IMR-90 (cell line): ENCODE measurements at regions not wholly inside any gene's neighbourhood (a gene's known extent, or its start where the extent isn't known, plus 50 kb on each side); places are given as distances from the start of the nearest gene placed in this dataset.

Experiments used
- ATAC-seq: fragments of 200-7000 bp; cut with Tn5 transposase; 2 replicates; pipeline ENCODE4 v1.9.1; 2020; ENCODE audit warnings: low read depth, mild to moderate bottlenecking, moderate library complexity
- BruUV-seq: library from RNA; stranded (reverse); fragments of 400-500 nt; replicated peaks from 2 replicates; lab custom pipeline; 2021; lab: Mats Ljungman, UMichigan
- CTCF ChIA-PET: fragments of 300-600 bp; formaldehyde crosslinking; extraction: SDS; loops from one replicate; lab custom pipeline; 2021; ENCODE audit warnings: antibody characterized with exemption; lab: Yijun Ruan, JAX
- POLR2A ChIA-PET: fragments of 300-600 bp; sonication (Branson Sonifier 250); formaldehyde crosslinking; loops from one replicate; lab custom pipeline; 2022; ENCODE audit warnings: antibody characterized with exemption; ENCODE audit not compliant: unreplicated experiment; lab: Charles Lee
- DNase-seq: peaks from one replicate; pipeline ENCODE4 v3.0.0; 2013
- H2AFZ ChIP-seq: replicated peaks from 2 replicates; pipeline ENCODE3; 2013; ENCODE audit warnings: low read length, mild to moderate bottlenecking; ENCODE audit not compliant: poor library complexity
- H2AK5ac ChIP-seq: 2 replicates; pipeline ENCODE4 v1.6.1; 2013; ENCODE audit warnings: low read depth, low read length, inconsistent platforms
- H2AK9ac ChIP-seq: replicated peaks from 2 replicates; pipeline ENCODE3; 2013; ENCODE audit warnings: mild to moderate bottlenecking, low read depth, low read length, moderate library complexity; ENCODE audit not compliant: poor library complexity
- H2BK120ac ChIP-seq: 2 replicates; pipeline ENCODE4 v1.6.1; 2013; ENCODE audit warnings: low read depth, low read length, inconsistent platforms
- H2BK15ac ChIP-seq: 3 replicates; pipeline ENCODE4 v1.6.1; 2013; ENCODE audit warnings: low read depth, low read length, inconsistent platforms
- H2BK20ac ChIP-seq: 2 replicates; pipeline ENCODE4 v1.6.1; 2013; ENCODE audit warnings: low read depth, mild to moderate bottlenecking, inconsistent platforms, low read length, moderate library complexity
- H2BK5ac ChIP-seq: 2 replicates; pipeline ENCODE4 v1.6.1; 2013; ENCODE audit warnings: mild to moderate bottlenecking, low read depth, low read length, inconsistent platforms; ENCODE audit not compliant: poor library complexity, severe bottlenecking
- H3K14ac ChIP-seq: replicated peaks from 2 replicates; pipeline ENCODE4 v1.6.1; 2013; ENCODE audit warnings: low read depth, low read length, inconsistent platforms
- H3K18ac ChIP-seq: 2 replicates; pipeline ENCODE4 v1.6.1; 2013; ENCODE audit warnings: low read depth, low read length, control low read depth
- H3K23ac ChIP-seq: 2 replicates; pipeline ENCODE4 v1.6.1; 2013; ENCODE audit warnings: low read depth, low read length, inconsistent platforms
- H3K27ac ChIP-seq: 2 replicates; pipeline ENCODE4 v1.5.1; 2013; ENCODE audit warnings: mild to moderate bottlenecking, control low read depth, low read length; ENCODE audit not compliant: insufficient read depth
- H3K27me3 ChIP-seq: 2 replicates; pipeline ENCODE4 v1.6.1; 2013; ENCODE audit warnings: low read length; ENCODE audit not compliant: control insufficient read depth, insufficient read depth
- H3K36me3 ChIP-seq: 2 replicates; pipeline ENCODE4 v1.6.1; 2013; ENCODE audit warnings: low read length, mixed read lengths; ENCODE audit not compliant: control insufficient read depth, insufficient read depth
- H3K4ac ChIP-seq: 2 replicates; pipeline ENCODE4 v1.6.1; 2013; ENCODE audit warnings: low read depth, low read length, inconsistent platforms
- H3K4me1 ChIP-seq: 2 replicates; pipeline ENCODE4 v1.6.1; 2013; ENCODE audit warnings: low read length, mixed read lengths; ENCODE audit not compliant: control insufficient read depth, insufficient read depth
- H3K4me2 ChIP-seq: 2 replicates; pipeline ENCODE4 v1.6.1; 2013; ENCODE audit warnings: low read depth, mild to moderate bottlenecking, control low read depth, low read length, moderate library complexity
- H3K4me3 ChIP-seq: 2 replicates; pipeline ENCODE4 v1.5.1; 2013; ENCODE audit warnings: low read depth, mild to moderate bottlenecking, control low read depth, low read length, moderate library complexity; ENCODE audit not compliant: insufficient read depth
- H3K56ac ChIP-seq: 2 replicates; pipeline ENCODE4 v1.6.1; 2013; ENCODE audit warnings: low read length, inconsistent platforms; ENCODE audit not compliant: insufficient read depth; ENCODE audit errors: extremely low read depth
- H3K79me1 ChIP-seq, 2 experiments: 2 replicates each; pipeline ENCODE4 v1.6.1; 2013; ENCODE audit warnings: low read length in 2 of 2, inconsistent platforms in 1 of 2, low read depth in 1 of 2
- H3K9ac ChIP-seq: 2 replicates; pipeline ENCODE4 v1.6.1; 2013; ENCODE audit warnings: low read depth, low read length, control low read depth
- H3K9me1 ChIP-seq: 2 replicates; pipeline ENCODE4 v1.6.1; 2013; ENCODE audit warnings: low read length, inconsistent platforms; ENCODE audit not compliant: insufficient read depth
- H3K9me3 ChIP-seq: 2 replicates; pipeline ENCODE4 v1.6.1; 2013; ENCODE audit warnings: low read length; ENCODE audit not compliant: control insufficient read depth, insufficient read depth
- H4K20me1 ChIP-seq: 2 replicates; pipeline ENCODE4 v1.6.1; 2013; ENCODE audit warnings: low read length, inconsistent platforms; ENCODE audit not compliant: insufficient read depth
- H4K5ac ChIP-seq: 2 replicates; pipeline ENCODE4 v1.6.1; 2013; ENCODE audit warnings: mild to moderate bottlenecking, low read depth, low read length, control low read depth
- H4K8ac ChIP-seq, 2 experiments: 2 replicates each; pipeline ENCODE4 v1.6.1; 2013; ENCODE audit warnings: low read depth in 2 of 2, low read length in 2 of 2, control low read depth in 1 of 2, inconsistent platforms in 1 of 2
- H4K91ac ChIP-seq: 2 replicates; pipeline ENCODE4 v1.6.1; 2013; ENCODE audit warnings: low read depth, low read length, inconsistent platforms; ENCODE audit not compliant: insufficient read depth
- BHLHE40 ChIP-seq: fragments of 150-350 bp; IDR thresholded peaks from 2 replicates; pipeline ENCODE4 v1.6.1; 2016; ENCODE audit warnings: mild to moderate bottlenecking, low read depth, low read length
- CHD1 ChIP-seq: IDR thresholded peaks from 2 replicates; pipeline ENCODE4 v1.6.1; 2012; ENCODE audit warnings: low read depth, low read length, improper control_type of control experiment
- FOS ChIP-seq: fragments of 150-350 bp; IDR thresholded peaks from 2 replicates; pipeline ENCODE4 v1.6.1; 2016; ENCODE audit warnings: low read depth, low read length
- MAFK ChIP-seq: IDR thresholded peaks from 2 replicates; pipeline ENCODE4 v1.6.1; 2012; ENCODE audit warnings: low read depth, low read length, improper control_type of control experiment
- MAZ ChIP-seq: IDR thresholded peaks from 2 replicates; pipeline ENCODE4 v1.6.1; 2012; ENCODE audit warnings: low read depth, mild to moderate bottlenecking, low read length, improper control_type of control experiment, moderate library complexity, borderline replicate concordance
- MXI1 ChIP-seq: IDR thresholded peaks from 2 replicates; pipeline ENCODE4 v1.6.1; 2012; ENCODE audit warnings: low read depth, mild to moderate bottlenecking, low read length, moderate library complexity, borderline replicate concordance
- NFE2L2 ChIP-seq: fragments of 150-350 bp; IDR thresholded peaks from 2 replicates; pipeline ENCODE4 v1.6.1; 2016; ENCODE audit warnings: low read depth, mild to moderate bottlenecking, low read length
- POLR2A ChIP-seq: IDR thresholded peaks from 2 replicates; pipeline ENCODE4 v1.6.1; 2012; ENCODE audit warnings: mild to moderate bottlenecking, low read depth, low read length
- RAD21 ChIP-seq: IDR thresholded peaks from 2 replicates; pipeline ENCODE4 v1.6.1; 2012; ENCODE audit warnings: low read length, improper control_type of control experiment
- RCOR1 ChIP-seq: IDR thresholded peaks from 2 replicates; pipeline ENCODE4 v1.6.1; 2012; ENCODE audit warnings: mild to moderate bottlenecking, low read length, improper control_type of control experiment; ENCODE audit not compliant: insufficient replicate concordance
- WGBS, 2 experiments: methylation state at CpG; one replicate each; pipeline versions ENCODE4 v1.1.5 to v1.1.7; 2013; ENCODE audit warnings: missing lambda C conversion rate in 2 of 2; ENCODE audit not compliant: insufficient read length in 1 of 2; ENCODE audit errors: extremely low coverage in 2 of 2; 5-methylcytosine and 5-hydroxymethylcytosine counted together
- dilution Hi-C: fragments of 300-500 bp; cut with HindIII; formaldehyde crosslinking; loops from one replicate; pipeline ENCODE4 v1.14.3; 2018; ENCODE audit warnings: low sequenced_read_pairs; ENCODE audit not compliant: unreplicated experiment
- in situ Hi-C: fragments of 300-500 bp; cut with MboI; formaldehyde crosslinking; loops from 3 replicates; pipeline ENCODE4 v1.14.3; 2019; ENCODE audit warnings: low sequenced_read_pairs, inconsistent platforms, mixed read lengths
- intact Hi-C: fragments of 100-400 bp; cut with micrococcal nuclease; formaldehyde crosslinking; loops from 2 replicates; pipeline ENCODE4 v1.10.0; 2022
- TF ChIP-seq, protein P1 (sequence below): conservative IDR thresholded peaks from 2 replicates; pipeline ENCODE4 v1.5.1; 2012; ENCODE audit warnings: mild to moderate bottlenecking, low read depth, low read length, improper control_type of control experiment
- TF ChIP-seq, protein P2 (sequence below): fragments of 150-350 bp; IDR thresholded peaks from 2 replicates; pipeline ENCODE4 v1.6.1; 2016; ENCODE audit warnings: low read depth, mild to moderate bottlenecking, low read length, moderate library complexity, borderline replicate concordance

DNA sequence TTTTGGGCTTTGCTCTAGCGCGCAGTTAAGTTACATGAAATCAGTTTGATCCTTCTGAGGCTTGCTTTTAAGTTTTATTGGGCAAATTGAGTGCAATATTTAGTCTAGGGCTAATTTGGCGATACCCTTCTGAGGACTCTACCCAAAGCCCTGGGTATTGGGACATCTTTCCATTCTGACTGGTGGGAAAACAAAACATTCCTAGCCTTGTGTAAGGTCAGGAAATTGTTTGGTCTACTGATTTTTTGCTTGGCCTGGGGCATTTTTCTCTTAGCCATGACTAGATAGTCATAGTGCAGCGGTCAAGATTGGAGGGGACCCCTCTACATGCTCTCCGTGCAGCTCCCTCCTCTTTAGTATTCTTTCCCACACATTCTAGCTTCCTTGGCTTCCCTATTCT is 189.6 kb upstream of the PTGFR start:
- no peak overlapping the region for H3K4me2 ChIP-seq
- H3K4ac ChIP-seq = no peak overlapping the region
- H4K20me1 ChIP-seq = no peaks in the 10 kb centered on the region
- no peak for TF ChIP-seq CHD1
- TF ChIP-seq, protein P1, sequence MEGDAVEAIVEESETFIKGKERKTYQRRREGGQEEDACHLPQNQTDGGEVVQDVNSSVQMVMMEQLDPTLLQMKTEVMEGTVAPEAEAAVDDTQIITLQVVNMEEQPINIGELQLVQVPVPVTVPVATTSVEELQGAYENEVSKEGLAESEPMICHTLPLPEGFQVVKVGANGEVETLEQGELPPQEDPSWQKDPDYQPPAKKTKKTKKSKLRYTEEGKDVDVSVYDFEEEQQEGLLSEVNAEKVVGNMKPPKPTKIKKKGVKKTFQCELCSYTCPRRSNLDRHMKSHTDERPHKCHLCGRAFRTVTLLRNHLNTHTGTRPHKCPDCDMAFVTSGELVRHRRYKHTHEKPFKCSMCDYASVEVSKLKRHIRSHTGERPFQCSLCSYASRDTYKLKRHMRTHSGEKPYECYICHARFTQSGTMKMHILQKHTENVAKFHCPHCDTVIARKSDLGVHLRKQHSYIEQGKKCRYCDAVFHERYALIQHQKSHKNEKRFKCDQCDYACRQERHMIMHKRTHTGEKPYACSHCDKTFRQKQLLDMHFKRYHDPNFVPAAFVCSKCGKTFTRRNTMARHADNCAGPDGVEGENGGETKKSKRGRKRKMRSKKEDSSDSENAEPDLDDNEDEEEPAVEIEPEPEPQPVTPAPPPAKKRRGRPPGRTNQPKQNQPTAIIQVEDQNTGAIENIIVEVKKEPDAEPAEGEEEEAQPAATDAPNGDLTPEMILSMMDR = no peak
- TF ChIP-seq RAD21 = no peak
- TF ChIP-seq MAZ = no peak
- TF ChIP-seq, protein P2, sequence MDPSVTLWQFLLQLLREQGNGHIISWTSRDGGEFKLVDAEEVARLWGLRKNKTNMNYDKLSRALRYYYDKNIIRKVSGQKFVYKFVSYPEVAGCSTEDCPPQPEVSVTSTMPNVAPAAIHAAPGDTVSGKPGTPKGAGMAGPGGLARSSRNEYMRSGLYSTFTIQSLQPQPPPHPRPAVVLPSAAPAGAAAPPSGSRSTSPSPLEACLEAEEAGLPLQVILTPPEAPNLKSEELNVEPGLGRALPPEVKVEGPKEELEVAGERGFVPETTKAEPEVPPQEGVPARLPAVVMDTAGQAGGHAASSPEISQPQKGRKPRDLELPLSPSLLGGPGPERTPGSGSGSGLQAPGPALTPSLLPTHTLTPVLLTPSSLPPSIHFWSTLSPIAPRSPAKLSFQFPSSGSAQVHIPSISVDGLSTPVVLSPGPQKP = no peak
- TF ChIP-seq RCOR1 = no peak
- no peak for TF ChIP-seq POLR2A
- TF ChIP-seq FOS = no peak
- TF ChIP-seq MAFK = no peak
- TF ChIP-seq NFE2L2 = no peak
- no peak for TF ChIP-seq BHLHE40
- TF ChIP-seq MXI1 = no peak
- H2AFZ ChIP-seq = no peak overlapping the region
- no peak overlapping the region for H3K4me3 ChIP-seq
- no peak overlapping the region for H2BK15ac ChIP-seq
- H3K9me3 ChIP-seq = no peaks in the 10 kb centered on the region
- WGBS, 2 experiments = 94% methylated on average over 2 of the region's 5 CpGs; no CpG with 5 or more reads in 1 of the 2 experiments
- POLR2A ChIA-PET = no interaction called here
- no peaks in the 10 kb centered on the region for H3K9me1 ChIP-seq
- no peak overlapping the region for H3K14ac ChIP-seq
- H2BK5ac ChIP-seq = no peak overlapping the region
- CTCF ChIA-PET = no interaction called here
- no peak overlapping the region for H4K91ac ChIP-seq
- no peak overlapping the region for H4K5ac ChIP-seq
- H3K4me1 ChIP-seq = no peaks in the 10 kb centered on the region
- in situ Hi-C loops (no loop called here), intact Hi-C loops (no loop called here), dilution Hi-C loops (no loop called here)
- H3K36me3 ChIP-seq = no peaks in the 10 kb centered on the region
- H3K9ac ChIP-seq = no peak overlapping the region
- DNase-seq (no peak), ATAC-seq (no peak)
- H3K18ac ChIP-seq = no peak overlapping the region
- no peak overlapping the region for H4K8ac ChIP-seq
- no TSS peak for BruUV-seq
- no peak overlapping the region for H3K27ac ChIP-seq
- no peak overlapping the region for H2BK20ac ChIP-seq
- H2AK5ac ChIP-seq = no peak overlapping the region
- no peak overlapping the region for H3K23ac ChIP-seq
- H3K27me3 ChIP-seq = no peaks in the 10 kb centered on the region
- H3K56ac ChIP-seq = no peak overlapping the region
- H2BK120ac ChIP-seq = no peak overlapping the region
- H3K79me1 ChIP-seq = no peaks in the 10 kb centered on the region
- H2AK9ac ChIP-seq = no peak overlapping the region
